GM19463 (cell line): ENCODE measurements at regions not wholly inside any gene's neighbourhood (a gene's known extent, or its start where the extent isn't known, plus 50 kb on each side); places are given as distances from the start of the nearest gene placed in this dataset.
"Not testable (repeated sequence)": the region's sequence is repeated elsewhere in the genome, so short reads cannot be mapped to it uniquely, and the experiment has no call there.

Experiments used
- ATAC-seq: cut with Tn5 transposase; IDR thresholded peaks from one replicate; pipeline ENCODE4 v1.9.1; 2021; ENCODE audit warnings: mild to moderate bottlenecking, moderate library complexity; ENCODE audit not compliant: unreplicated experiment

DNA sequence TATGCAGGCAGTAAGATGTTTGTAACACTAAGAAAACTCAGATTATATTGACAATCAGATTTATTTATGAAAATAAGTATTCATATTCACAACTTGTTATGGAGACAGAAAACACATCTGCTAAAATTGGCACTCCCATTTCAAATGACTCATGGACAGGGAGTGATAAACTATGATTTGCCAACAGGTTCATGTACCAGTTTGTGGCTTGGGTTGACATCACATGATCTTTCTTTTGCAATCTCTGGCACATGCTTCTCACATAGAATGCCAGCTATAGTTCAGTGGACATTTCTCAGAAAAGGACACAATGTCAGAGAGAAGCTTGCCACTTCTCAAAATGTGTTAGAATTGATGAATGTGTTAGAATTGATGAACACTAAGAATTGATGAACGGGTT lies 663.2 kb upstream of the ANKRD30A start:
- ATAC-seq: no peak

DNA sequence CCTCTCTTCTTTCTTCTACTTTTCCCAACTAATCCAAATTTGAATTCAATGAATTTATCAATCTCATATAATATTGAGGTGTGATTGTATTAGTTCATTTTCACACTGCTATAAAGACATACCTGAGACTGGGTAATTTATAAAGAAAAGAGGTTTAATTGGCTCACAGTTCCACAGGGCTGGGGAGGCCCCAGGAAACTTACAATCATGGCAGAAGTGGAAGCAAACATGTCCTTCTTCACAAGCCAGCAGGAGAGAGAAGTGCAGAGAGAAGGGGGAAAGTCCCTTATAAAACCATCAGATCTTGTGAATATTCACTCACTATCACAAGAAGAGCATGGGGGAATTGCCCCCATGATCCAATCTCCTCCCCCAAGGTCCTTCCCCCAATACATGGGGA lies 667.0 kb upstream of the ANKRD30A start:
- not testable (repeated sequence) for ATAC-seq

DNA sequence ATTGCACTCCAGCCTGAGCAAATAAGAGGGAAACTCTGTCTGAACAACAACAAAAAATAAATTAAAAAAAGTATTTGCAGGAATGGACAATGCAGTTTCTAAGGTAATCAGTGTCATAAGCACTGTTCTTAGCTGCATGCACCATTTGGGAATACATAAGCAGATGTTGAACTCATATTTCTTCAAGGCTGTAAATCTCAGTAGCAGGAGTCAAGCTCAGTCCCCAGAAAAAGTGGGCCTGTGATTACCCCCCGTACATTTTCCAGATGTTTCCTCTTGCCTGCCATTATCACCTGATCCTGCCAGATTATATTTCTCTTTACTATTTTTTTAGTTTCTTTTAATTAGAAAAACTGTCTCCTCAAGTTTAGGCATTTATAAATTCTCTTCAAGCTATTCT lies 667.6 kb upstream of the ANKRD30A start:
- no peak for ATAC-seq

DNA sequence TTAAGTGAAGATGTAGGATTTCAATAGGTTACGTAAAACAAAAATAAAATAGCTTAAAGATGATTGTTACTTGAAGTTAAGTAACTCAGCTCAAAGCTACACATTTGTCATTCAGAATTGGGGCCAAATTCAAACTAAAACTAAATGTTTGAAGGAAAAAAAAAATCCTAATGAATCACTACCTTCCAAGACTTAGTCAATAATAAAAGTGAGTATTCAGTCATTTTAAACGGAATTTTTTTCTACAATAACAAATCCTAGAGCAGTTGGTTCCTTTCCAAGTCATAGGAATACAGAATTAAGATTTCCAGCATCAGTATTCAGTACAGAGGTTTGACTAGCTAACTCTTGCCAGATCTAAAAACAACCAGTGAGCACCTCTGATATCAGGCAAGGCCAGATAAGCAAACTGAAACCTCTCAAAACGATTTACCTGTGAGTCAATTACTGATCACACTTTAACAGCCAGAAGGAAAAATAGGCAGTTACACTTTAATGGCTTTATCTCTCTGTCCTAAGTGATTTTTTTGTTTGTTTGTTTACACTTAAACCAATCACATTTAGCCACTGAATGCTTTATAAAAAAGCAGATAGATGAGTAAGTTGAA lies 669.8 kb upstream of the ANKRD30A start:
- ATAC-seq: no peak

DNA sequence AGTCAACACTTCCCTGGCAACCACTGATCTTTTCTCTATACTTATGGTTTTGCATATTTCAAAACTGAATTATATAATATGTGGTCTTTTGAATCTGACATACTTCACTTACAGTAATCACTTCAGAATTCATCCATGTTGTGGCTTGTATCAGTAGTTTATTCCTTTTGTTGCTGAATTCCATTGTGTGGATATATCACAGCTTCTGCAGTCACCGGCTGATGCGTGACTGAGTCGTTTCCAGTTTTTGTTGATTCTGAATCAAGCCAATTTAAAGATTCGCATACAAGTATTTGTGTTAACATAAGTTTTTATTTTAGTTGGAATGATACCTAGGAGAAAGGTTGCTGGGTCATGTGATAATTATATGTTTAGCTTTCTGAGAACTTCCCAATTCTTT lies 672.5 kb upstream of the ANKRD30A start:
- ATAC-seq: no peak

DNA sequence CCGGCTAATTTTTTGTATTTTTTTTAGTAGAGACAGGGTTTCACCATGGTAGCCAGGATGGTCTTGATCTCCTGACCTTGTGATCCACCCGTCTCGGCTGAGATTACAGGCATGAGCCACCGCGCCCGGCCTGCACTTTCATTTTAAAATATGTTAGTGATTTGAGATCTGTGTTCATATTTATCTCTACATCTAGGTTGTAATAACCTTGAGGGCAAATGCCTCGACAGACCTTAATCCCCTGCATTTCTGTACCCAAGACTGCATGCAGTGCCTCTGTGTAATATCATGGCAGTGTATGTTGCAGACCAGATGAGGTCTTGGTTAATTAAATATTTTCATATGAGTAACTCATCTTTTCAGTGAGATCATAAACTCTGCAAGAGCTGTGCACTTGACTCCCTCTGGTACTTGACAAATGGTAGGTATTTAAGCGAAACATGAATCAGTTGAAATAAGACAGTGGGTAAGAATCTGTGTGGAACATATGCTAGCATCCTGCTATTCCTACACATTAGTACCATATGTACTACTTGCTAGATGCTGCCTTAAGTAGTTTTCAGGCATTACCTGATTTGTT lies 673.9 kb upstream of the ANKRD30A start:
- ATAC-seq: no peak

DNA sequence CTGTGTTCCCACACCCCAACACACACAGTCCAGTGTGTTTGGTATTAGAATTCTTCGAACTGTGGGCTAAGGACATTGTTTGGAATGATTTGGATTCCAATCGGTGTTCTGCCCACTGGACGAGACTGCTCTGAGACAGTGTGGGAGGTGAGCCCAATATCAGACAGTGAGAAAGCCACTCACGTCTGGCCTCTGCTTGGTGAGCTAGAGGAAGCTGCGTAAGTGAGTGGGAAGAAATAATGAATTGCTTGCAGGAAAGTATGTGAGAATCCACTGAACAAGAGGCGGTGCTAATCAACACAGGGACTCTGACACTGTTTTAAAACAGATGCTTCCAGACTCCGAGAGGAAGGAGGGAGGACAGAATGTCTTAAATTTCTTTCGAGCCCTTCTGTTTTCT lies 675.0 kb upstream of the ANKRD30A start:
- ATAC-seq: no peak

DNA sequence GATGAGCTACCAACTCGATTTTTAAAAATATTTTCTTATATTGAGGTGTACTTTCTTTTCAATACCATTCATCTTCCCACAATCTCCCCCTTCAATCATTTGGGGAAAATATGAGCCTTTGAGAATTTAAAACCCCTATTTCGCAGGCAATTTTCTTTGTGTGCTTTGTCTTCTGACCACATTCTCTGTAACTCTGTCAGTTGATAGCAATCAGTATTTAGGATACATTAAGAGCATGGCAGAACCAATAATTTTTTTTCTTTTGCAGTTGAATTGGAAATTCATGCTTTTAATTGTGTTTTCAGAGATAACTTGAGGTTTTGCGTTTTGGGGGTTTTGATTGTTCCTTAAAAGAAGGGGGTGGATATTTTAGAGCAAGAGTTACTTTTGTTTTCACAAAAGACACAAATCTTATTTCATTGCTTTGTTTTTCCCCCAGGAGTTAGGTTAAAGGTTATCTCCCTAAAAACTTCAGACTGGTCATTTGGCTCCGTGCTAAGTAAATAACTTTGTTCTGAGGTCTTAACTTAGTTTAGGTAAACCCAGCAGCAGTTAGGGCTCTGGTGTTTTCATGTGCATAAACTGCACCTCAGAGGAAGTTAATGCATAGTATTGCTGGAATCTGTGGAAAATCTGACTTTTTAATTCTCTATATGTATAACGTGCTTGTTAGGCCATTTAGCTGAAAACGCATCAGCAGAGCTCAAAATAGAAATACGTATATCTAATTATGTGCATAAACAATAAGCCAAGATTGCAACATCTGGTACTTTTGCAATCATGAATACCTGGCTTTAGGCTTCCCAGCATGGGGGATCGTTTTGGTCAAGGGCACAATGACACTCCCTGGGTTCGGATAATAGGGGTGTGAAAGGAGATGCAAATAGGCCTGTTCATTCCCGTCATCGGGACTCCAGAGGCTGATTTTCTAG lies 676.4 kb upstream of the ANKRD30A start:
- ATAC-seq: no peak

DNA sequence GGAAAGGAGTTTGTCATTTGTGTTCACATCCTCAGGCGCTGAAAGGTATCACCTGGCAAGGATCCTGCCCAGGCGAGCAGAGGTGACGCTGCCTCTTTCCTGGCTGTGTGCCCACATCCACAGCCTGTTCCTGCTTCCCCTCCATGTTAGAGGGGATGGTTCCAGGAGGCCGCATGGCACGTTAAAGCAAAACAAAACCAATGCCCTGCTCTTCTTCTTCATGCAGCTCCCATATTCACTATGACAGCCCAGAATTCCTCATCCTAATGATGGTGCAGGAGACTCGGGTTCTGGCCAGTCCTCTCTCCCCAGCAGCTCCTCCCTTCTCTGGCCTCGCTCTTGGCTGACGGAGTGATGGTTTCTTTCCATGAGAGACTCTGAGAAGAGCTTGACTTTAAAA lies 678.5 kb upstream of the ANKRD30A start:
- ATAC-seq: no peak

DNA sequence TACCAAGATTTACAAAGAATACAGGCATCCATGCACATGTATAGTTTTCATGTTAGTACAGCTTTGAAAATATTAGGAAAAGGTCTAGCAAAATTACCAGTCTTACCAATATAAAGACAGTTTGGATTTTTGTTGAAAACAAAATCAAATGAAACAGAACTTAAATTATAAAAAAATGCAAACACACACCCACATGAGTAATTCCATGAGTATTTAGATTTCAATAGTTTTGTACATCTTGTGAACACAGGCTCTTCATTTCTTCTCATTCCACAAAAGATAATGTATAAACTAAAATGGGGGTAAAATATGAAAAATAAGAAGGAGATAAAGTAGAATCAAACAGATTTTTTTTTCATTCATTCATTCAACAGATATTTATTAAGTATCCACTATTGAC lies 682.2 kb upstream of the ANKRD30A start:
- no peak for ATAC-seq

DNA sequence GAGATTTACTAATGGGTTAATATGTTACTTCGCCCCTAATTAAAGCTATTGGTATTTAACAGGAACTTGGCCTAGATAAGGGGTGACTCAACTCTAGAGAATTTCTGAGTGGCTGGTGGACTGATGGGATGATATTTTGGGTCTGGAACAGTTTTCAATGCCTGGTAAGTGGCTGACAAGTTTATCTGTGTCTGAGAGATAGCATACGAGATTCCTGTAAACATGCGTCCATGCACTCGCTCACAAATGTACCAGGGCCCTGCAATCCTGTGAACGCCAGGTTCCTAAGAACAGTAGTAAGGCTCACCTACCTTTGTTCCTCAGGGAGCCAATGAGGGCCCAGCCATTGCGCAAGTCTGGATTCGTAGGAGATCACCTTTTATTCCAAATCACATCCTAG lies 683.8 kb upstream of the ANKRD30A start:
- no peak for ATAC-seq

DNA sequence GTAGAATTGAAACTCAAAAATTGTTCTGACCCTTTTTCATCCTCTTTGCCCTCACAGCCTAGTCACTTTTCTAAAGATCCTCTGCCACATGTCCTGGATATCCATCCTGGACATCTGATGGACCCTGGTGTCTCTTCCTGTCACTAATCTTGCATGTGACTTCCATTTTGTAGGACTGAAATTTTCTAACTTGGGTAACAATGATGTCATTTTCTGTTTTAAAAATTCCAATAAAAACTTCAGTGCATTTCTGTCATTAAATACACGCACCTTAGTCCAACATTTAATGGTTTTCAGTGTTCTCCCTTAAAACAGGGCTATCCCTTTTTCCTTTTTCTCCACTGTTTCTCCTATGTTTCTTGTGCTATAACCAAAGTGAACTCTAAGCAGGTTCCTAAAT lies 684.9 kb upstream of the ANKRD30A start:
- no peak for ATAC-seq

DNA sequence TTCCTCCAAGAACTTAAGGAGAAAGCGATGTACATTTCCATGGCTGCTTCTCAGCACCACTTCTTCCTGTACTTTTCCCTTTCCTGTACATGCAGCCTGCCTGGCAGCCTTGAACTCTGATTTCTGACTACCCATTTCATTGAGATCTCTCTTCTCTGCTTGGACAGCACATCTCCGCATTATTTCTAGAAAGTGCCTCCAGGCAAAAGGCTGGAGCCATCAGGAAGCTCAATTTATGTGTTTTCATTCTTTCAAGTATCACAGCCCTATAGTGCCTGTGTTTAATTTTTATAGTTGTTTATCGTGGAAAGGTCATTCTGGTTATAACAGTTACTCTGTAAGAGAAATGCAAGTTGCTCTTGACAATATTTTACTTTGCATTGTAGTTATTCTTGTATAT lies 688.0 kb upstream of the ANKRD30A start:
- ATAC-seq: no peak

DNA sequence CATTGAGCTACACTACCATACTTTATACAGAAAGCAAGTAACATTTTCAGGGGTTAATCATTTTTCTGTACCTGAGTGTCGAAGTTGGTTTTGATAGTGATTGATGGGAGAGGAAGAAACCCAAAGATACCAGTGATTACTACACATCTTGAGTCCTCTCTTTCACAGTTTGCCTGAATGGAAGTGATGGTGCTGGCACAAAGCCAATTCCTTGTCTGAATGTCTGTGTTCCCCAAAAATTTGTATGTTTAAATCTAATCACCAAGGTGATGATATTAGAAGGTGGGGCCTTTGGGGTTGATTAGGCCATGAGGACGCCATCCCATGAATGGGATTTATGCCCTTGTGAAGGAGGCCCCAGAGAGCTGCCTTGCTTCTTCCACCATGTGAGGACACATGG lies 696.9 kb upstream of the ANKRD30A start:
- ATAC-seq: no peak

DNA sequence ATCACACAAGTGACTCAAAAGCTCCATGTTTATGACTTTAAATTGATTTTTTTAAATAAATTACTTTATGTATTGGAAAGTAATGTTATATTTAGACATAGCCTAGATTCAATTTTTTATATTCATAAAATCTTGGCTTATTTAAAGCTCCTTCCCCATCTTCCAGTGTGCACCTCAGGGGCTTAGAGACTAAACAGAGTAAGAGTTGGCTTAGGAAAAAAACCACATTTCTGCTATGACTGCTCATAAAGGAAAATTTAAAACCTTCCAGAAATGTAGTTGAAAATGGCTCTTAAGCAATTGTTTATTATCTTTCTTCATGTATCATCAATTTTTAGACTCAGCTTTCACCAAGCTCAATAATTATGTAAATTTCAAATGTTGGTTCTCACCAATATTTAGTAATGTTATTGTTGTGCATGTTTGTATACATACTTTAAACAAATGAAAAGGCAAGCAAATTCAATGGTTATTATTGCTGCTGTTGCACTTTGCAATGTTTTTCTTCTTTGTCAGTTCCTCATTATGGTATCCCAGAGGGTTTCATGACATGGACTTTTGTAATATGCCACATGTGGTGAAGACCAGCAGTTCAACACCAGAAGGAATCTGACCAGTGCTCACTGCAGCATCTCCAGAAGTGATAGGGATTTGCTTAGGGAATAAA lies 700.1 kb upstream of the ANKRD30A start:
- ATAC-seq: no peak

DNA sequence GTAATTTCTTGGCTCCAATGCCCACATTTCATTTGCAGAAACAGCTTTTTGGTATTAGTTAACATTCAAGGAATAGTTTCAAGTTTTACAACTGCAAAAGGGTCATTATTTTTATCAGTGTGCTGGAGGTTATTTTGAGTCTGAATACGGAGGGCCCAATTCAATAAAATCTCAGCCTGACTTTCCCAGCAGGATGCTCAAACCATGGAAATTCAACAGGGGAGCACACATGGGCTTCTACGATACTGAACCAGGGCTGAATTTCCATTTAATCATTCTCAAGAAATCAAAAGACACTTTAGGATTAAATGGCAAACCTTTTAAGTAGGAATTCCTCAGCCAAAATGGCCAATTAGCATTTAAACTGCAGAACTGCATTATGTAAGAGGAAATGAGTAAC lies 700.9 kb upstream of the ANKRD30A start:
- ATAC-seq: no peak

DNA sequence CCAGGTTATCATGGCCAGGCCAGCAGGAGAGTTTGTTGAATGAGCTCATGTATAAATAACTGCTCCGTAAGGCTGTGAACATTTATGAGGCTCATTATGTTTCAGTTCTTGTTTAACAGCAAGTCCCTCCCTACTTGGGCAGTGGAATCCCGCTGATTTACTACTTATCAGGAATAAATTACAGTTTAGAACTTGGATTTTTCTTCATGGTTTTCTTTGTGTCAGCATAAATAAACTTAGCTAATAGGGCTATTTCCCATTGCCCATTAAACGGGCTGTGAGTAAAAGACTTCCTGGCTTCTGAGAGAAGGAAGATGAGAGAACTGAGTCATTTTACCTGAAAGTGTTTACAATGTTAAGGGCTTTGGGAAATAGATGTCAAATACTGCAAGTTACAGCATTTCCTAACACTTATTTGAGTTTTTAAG lies 701.6 kb upstream of the ANKRD30A start:
- no peak for ATAC-seq

DNA sequence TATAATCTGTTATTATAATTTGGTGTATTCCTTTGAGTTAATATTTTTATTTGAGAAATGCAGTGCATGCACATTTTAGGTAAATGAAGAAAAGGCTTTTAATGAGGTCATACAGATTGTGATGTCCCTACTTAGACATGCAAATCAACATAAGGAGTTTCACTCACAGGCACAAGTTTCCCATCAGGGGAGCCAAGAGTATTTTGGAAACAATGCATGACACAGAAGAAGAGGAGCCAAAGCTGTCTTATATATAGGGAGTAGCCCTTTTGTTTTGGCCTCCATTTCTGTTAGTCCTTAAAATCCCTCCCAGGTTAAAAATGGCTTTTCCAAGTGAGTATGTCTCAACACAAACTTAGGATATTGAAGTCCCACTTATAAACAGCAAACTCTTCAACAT lies 703.4 kb upstream of the ANKRD30A start:
- no peak for ATAC-seq

DNA sequence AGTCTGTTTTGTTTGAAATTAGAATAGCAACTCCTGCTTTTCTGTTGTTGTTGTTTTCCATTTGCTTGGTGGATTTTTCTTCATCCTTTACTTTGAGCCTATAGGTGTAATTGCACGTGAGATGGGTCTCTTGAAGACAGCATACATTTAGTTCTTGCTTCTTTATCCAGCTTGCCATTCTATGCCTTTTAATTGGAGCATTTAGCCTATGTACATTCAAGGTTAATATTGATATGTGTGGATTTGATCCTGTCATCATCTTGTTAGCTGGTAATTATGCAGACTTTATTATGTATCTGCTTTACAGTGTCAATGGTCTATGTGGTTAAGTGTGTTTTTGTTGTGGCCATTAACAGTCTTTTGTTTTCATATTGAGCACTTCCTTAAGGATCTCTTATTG lies 708.9 kb upstream of the ANKRD30A start:
- no peak for ATAC-seq

DNA sequence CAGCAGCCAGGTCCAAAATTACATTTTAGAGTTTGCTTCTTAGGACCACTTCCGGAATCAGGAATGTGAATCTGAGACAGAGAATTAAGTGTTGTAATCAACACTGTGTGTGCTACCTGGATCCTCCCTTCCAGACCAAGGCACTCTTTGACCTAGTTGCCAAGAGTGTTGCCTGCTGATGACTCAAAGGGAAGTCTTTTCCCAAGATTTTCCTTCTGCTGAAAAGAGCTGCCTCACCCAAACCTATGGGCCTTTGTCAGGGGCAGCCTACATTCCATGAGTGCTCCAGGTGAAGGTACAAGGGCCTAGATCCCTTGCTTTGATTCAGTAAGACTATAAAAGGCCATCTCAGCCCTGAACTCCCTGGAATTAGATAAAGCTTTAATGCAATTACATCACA lies 712.5 kb upstream of the ANKRD30A start:
- no peak for ATAC-seq

DNA sequence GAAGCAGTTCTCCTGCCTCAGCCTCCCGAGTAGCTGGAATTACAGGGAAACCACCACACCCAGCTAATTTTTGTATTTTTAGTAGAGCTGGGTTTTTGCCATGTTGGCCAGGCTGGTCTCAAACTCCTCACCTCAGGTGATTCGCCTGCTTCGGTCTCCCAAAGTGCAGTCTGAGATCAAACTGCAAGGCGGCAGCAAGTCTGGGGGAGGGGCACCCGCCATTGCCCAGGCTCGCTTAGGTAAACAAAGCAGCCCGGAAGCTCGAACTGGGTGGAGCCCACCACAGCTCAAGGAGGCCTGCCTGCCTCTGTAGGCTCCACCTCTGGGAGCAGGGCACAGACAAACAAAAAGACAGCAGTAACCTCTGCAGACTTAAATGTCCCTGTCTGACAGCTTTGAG lies 725.2 kb upstream of the ANKRD30A start:
- ATAC-seq: not testable (repeated sequence)

DNA sequence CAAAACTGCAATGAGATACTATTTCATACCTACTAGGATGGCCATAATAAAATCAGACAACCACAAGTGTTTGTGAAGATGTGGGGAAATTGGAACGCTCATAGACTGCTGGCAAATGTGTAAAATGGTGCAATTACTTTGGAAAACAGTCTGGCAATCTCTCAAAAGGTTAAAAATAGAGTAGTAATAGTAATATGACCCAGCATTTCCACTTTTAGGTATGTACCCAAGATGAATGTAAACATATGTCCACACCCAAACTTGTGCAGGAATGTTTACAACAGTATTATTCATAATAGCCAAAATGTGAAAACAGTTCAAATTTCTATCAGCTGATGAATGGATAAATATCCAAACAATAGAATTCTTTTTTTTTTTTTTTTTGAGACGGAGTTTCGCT lies 731.6 kb upstream of the ANKRD30A start:
- ATAC-seq: no peak
